ENCODE measurements at regions not wholly inside any gene's neighbourhood (a gene's known extent, or its start where the extent isn't known, plus 50 kb on each side); places are given as distances from the start of the nearest gene placed in this dataset.
A peak's percentile ranks its signal among the peaks of the same experiment; 100 is the strongest.

DNA sequence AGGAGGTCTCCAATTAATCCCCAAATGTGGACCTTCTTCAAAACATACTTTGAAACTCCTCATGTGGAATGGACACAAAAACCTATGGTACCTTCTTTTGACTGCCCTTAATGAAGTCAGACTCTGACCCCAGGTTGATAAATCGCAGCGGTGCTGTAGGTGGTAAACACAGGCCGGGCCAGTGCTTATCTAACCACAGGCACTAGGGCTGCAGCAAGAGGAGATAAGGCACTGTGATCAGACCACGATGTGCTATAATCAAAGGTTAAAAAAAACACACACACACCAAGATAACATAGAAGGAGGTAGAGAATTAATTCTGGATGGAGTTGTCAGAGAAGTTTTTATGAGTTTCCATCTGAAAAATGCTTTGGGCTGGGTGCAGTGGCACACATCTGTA lies 52.3 kb upstream of the SIPA1L2 start:
- no peak for DNase-seq

DNA sequence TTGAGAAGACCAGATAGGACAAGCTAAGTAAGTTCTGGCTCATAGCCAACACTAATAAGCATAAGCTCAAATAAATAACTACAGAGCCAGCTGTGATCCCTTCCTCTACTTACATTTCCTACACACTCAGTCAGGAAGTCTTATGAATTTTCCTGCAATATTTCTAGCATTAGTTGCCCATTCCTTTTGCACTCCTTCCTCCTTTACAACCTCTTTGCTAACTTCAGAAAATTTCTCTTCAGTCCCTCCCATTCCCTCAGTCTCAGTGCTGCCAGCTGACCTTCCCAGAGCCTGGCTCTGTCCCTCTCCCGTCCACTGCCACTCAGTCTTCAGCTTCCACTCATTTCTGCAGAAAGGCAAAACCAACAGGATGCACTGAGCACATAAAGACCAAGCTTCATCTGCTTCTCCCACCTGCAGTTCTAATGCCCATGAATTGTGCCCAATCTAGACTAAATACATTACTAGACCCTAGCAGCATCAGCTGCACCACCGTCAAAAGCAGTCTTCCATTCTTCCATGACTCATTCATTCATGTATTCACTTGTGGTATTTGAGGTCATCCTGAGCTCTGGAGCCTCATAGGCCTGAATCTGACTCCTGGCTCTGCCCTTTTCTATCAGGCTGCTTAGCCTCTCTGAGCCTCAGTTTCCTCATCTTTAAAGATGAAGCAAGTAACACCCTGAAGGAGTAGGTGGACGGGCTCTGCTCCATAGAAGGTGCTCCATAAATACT lies 54.6 kb upstream of the SIPA1L2 start:
- DNase-seq = no peak

DNA sequence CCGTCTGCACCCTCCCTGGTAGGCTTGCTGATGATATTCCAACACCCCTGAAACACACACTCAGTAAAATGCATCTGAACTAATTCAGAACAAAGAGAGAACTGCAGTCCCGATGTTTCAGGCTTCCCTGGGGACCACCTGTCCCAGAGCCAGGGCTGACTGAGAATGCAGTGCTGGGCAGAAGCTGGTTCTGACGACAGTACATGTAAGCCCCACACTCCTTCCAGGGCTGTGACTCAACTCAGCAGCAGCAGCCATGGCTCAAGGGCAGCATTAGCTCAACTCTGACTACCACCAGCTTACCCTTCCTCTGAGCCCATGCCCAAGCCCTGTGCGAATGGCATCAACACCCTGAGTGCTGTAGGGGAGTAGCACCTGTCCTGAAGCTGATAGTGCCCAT lies 56.4 kb upstream of the SIPA1L2 start:
- no peak for DNase-seq

GRCh38 chr1:232687304-232687703 lies 57.4 kb upstream of the SIPA1L2 start:
- DNase-seq = no peak

DNA sequence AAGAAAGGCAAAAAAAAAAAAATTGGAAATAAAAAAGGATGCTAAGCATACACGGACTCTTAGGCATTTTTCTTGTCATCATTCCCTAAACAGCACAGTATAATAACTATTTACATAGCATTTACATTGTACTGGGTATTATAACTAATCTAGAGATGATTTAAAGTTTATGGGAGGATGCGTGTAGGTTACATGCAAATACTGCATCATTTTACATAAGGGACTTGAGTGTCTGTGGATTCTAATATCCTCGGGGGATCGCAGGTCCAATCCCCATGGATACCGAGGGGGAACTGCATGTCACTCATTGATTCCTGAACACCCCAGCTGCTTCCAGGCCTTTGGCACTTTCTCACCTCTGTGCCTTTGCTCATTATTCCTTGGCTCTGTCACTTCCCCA lies 57.8 kb upstream of the SIPA1L2 start:
- DNase-seq = no peak

DNA sequence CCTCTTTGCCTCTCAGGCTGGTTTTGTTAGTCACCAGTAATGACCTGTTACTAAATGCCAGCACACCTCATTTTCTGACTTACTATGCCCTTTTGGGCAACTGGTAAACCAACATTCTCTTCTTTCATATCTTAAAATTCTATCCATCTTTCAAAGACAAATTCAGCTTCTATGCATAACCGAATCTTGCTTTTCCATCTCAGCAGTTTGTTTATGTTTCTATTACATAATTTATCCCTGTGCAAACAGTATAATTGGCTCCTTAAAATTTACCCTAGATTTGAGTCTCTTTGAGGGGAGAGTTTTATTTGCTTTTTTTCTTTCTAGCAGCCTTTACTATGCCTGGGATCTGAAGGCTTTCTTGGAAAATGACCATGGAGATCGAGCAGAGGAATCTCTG lies 58.5 kb upstream of the SIPA1L2 start:
- DNase-seq = no peak

- no peak for DNase-seq
These were observed 59.8 kb upstream of the SIPA1L2 start for GRCh38 chr1:232689711-232690110.

GRCh38 chr1:232690285-232690935 lies 60.5 kb upstream of the SIPA1L2 start:
- DNase-seq = peak; percentile 36

DNA sequence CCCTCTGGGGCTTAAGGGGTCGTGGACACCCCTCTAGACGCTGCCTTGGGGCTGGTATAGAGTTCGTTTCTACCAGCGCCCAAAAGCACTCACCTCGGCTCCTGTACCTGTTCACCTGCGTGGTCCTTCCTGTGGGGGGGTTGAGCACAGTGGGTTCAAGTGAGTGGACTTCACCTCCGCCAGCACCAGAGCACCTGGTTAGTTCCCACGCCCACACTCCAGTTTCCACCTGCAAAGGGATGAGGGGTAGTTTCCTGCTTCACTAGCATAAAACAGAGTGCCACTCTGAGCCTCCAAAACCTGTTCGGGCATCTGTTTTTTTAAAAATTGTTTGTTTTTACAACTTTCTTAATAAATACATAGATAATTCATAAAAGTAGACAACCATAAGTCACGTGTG lies 64.5 kb upstream of the SIPA1L2 start:
- no peak for DNase-seq

- no peak for DNase-seq
These were observed 65.9 kb upstream of the SIPA1L2 start for GRCh38 chr1:232695621-232696385.

- DNase-seq = no peak
These were observed 66.5 kb upstream of the SIPA1L2 start for GRCh38 chr1:232696466-232696865.

- no peak for DNase-seq
These were observed 67.4 kb upstream of the SIPA1L2 start for GRCh38 chr1:232697187-232697822.

DNA sequence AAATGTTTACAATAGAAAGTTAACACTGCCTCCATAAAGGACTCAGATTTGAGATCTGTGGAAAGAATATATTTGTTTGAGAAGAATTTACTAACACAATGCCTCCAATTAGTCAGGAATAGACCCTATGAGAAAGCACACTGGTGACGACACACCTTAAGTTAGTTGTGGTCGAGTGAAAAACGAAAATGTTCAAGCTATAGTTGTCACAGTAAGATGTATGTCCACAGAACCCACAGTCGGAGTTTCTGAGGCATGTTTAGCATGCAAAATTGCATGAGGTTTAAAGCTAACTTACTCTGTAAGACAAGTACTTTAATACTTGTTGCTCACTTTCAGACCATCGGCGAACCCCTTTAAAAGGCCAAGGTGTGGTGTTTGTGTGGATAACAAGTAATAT lies 69.9 kb upstream of the SIPA1L2 start:
- DNase-seq = no peak

- no peak for DNase-seq
These were observed 73.0 kb upstream of the SIPA1L2 start for GRCh38 chr1:232702911-232703310.

DNA sequence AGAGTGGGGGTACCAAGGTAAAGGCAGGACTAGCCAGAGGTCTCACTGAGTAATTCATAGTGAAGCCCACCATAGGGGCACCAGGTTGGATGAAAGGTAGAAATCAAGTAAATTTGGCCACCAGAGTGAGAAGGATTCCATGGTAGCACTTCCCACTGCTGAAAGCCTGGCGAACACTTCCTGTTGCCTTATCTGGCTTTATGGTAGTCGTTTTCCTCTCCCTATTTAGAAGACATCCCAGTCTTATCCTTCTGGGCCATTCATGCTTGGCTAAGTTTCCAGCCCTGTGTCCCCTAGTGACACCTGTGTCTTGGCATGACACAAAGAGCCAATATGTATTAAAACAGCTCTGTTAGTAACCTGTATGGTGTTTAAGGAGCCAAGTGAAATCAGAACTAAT lies 74.3 kb upstream of the SIPA1L2 start:
- no peak for DNase-seq

DNA sequence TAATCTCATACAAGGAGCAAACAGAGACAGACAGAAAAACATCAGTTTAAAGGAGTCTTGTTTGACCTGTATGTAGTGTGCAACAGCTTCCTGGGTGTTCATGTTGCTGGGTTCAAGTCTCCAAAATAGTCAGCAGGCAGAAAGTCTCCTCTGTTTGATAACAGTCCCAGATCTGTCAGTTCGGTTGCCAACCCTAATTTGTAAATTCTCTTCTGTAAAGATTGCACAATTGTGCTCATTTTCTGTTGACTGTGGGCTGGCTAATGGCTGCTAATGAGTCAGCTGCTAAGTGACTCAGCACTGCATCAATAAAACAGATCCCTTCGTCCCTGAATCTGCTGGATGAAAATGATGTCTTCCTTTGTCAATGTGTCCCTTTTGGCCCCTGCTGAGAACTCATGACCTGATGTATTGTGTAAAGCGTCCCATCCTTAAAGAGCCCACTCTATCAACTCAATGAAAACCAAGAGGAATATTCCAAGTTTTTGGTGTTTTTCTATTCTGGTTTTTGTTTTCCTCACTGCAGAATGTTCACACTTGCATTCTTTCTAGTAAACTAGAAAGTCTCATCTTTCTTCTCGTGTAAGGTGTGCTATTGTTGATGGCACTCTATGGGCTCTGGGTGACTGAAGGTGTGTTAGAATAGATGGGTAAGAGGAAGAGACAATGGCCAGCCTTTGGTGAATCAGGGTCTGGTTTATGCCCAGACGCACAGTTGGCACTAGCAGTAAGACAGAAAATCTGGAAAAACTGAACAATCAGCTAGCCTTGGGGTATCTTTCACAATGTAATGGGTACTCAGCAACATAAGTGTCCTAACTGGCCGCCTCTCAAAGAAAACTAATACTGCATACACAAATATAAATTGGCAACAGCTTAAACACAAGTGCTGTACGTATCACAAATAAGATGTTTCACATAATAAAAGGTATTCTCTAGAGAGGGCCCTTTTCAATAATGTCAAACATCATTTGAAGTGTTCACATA lies 75.1 kb upstream of the SIPA1L2 start:
- no peak for DNase-seq

GRCh38 chr1:232705815-232706575 lies 76.1 kb upstream of the SIPA1L2 start:
- DNase-seq = no peak

GRCh38 chr1:232707142-232707541 lies 77.2 kb upstream of the SIPA1L2 start:
- no peak for DNase-seq

GRCh38 chr1:232709386-232709785 lies 79.5 kb upstream of the SIPA1L2 start:
- DNase-seq = no peak

- DNase-seq = no peak
These were observed 82.1 kb upstream of the SIPA1L2 start for GRCh38 chr1:232711996-232712395.

GRCh38 chr1:232713785-232714184 lies 83.9 kb upstream of the SIPA1L2 start:
- DNase-seq = no peak
